ENCODE measurements at regions not wholly inside any gene's neighbourhood (a gene's known extent, or its start where the extent isn't known, plus 50 kb on each side); places are given as distances from the start of the nearest gene placed in this dataset.
"Not testable (repeated sequence)": the region's sequence is repeated elsewhere in the genome, so short reads cannot be mapped to it uniquely, and the experiment has no call there.

DNA sequence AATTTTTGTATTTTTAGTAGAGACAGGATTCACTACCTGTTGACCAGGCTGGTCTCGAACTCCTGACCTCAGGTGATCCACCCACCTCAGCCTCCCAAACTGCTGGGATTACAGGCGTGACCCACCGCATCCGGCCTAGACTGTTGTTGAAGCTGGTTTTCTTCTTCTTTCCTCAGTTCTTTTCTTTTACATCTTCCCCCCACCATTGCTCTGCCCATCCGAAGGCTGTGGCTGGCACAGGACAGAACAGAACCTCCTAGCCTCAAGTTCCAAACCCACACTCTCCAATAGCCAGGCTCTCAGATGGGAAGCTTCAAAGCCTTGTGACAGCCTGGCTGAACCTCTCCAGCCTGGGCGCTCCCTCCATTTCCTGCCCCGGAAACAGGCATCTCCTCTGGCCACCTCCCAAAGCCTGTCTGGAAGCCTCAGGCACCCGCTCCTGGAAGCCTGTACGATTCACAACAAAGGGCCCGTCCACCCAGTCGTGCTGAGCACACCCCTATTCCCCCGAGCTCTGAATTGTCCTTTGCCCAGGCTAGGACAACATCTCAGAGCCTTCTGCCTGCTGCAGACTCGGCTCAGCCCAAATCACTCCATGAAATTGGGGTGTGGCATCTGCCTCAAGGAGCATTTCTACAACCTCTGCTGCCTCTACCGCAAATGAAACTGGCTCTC lies 138.1 kb upstream of the C1QTNF3 start:
- H3K4me3 ChIP-seq; DNase-seq (ENCODE audit: low read depth in 1 of 2, low spot score in 1 of 2); H3K27me3 ChIP-seq; H3K36me3 ChIP-seq; H3K4me1 ChIP-seq (ENCODE audit: low read depth); H3K27ac ChIP-seq; H3K9me3 ChIP-seq (ENCODE audit: low read depth): not testable (repeated sequence)

DNA sequence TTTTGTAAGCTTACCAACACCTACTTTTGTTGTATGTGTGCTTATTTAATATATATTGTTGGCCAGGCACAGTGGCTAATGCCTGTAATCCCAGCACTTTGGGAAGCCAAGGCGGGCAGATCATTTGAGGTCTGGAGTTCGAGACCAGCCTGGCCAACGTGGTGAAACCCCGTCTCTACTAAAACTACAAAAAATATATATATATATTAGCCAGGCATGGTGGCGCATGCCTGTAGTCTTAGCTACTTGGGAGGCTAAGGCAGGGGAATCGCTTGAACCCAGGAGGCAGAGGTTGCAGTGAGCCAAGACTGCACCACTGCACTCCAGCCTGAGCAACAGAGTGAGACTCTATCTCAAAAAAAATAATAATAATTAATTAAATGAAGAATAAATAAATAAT lies 142.0 kb upstream of the C1QTNF3 start:
- not testable (repeated sequence) for H3K9me3 ChIP-seq (ENCODE audit: low read depth); H3K4me3 ChIP-seq; H3K4me1 ChIP-seq (ENCODE audit: low read depth); H3K36me3 ChIP-seq; DNase-seq (ENCODE audit: low read depth in 1 of 2, low spot score in 1 of 2); H3K27ac ChIP-seq; H3K27me3 ChIP-seq

DNA sequence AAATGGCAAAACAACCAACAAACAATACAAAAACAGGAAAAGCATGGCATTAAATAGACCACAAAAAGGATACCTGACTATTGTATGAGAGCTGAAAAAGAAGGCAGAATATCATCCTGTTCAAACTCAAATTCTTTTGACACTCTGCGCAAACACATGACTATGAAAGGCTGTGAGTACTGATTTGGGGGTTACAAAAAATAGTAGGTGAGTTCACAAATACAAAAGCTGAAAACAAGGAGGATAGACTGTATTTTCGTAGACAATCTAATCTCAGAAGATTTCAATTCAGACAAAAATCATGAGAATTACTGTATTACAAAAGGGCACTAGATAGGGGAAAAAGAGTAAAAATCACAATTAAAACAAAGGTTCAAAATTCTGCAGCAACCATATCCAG lies 142.6 kb upstream of the C1QTNF3 start:
- H3K27me3 ChIP-seq; H3K4me3 ChIP-seq; H3K4me1 ChIP-seq (ENCODE audit: low read depth); H3K27ac ChIP-seq; H3K9me3 ChIP-seq (ENCODE audit: low read depth); H3K36me3 ChIP-seq: not testable (repeated sequence)
- DNase-seq (ENCODE audit: low read depth in 1 of 2, low spot score in 1 of 2), result peak in 1 of 2 donors; percentile 0

DNA sequence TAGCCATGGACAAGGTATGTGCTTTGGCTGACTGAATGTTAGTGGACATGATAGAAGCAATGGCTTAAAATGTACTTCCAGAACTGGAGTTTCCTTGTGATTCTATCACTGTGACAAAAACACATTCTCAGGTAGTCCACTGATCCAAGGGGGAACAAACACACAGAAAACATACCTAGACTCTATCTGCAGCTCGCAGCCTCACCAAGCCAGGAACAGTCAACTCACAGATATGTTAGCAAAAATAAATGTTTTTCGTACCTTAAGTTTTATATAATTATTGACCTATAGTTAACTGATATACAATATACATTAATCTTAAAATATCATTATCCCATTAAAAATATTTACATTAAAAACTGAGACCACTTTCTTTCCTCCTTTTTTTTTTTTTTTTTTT lies 143.1 kb upstream of the C1QTNF3 start:
- H3K4me3 ChIP-seq; H3K9me3 ChIP-seq (ENCODE audit: low read depth); DNase-seq (ENCODE audit: low read depth in 1 of 2, low spot score in 1 of 2); H3K36me3 ChIP-seq; H3K27ac ChIP-seq; H3K27me3 ChIP-seq; H3K4me1 ChIP-seq (ENCODE audit: low read depth): not testable (repeated sequence)

DNA sequence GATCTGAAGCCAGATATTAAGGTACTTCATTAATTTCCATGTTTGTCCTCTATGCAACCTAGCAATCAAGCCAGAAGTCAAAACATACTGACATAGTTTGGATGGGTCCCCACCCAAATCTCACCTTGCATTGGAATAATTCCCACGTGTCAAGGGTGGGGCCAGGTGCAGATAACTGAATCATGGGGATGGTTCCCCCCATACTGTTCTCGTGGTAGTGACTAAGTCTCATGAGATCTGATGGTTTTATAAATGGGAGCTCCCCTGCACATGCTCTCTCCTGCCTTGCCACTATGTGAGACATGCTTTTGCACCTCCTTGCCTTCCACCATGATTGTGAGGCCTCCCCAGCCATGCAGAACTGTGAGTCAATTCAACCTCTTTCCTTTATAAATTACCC lies 143.9 kb upstream of the C1QTNF3 start:
- not testable (repeated sequence) for H3K27me3 ChIP-seq; H3K4me3 ChIP-seq; H3K4me1 ChIP-seq (ENCODE audit: low read depth); DNase-seq (ENCODE audit: low read depth in 1 of 2, low spot score in 1 of 2); H3K36me3 ChIP-seq; H3K27ac ChIP-seq; H3K9me3 ChIP-seq (ENCODE audit: low read depth)

DNA sequence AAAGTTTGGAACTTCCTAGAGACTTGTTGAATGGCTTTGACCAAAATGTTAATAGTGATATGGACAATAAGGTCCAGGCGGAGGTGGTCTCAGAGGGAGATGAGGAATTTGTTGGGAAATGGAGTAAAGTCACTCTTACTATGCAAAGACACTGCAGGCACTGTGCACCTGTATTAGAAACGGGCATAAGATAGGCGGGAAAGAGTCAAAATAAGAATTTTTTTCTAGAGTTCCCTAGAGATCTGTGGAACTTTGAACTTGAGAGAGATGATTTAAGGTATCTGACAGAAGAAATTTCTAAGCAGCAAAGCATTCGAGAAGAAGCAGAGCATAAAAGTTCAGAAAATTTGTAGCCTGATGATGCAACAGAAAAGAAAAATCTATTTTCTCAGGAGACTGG lies 144.4 kb upstream of the C1QTNF3 start:
- H3K36me3 ChIP-seq; DNase-seq (ENCODE audit: low read depth in 1 of 2, low spot score in 1 of 2); H3K27me3 ChIP-seq; H3K27ac ChIP-seq; H3K9me3 ChIP-seq (ENCODE audit: low read depth); H3K4me1 ChIP-seq (ENCODE audit: low read depth); H3K4me3 ChIP-seq: not testable (repeated sequence)

DNA sequence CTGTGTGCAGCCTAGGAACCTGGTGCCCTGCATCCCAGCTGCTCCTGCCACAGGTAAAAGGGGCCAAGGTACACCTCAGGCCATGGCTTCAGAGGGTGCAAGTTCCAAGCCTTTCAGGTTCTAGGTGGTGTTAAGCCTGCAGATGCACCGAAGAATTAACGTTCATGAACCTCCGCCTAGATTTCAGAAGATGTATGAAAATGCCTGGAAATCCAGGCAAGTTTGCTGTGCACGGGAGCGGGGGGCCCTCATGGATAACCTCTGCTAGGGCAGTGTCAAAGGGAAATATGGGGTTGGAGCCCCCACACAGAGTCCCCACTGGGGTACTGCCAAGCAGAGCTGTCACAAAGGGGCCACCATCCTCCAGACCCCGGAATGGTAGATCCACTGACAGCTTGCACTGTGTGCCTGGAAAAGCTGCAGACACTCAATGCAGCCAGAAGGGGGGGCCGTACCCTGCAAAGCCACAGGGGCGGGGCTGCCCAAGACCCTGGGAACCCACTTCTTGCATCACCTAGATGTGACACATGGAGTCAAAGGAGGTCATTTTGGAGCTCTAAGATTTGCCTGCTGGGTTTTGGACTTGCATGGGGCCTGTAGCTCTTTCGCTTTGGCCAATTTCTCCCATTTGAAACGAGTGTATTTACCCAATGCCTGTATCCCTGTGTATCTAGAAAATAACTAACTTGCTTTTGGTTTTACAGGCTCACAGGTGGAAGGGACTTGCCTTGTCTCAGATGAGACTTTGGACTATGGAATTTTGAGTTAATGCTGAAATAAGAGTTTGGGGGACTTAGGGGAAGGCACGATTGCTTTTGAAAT lies 145.2 kb upstream of the C1QTNF3 start:
- peak; percentile 49 for DNase-seq (ENCODE audit: low read depth in 1 of 2, low spot score in 1 of 2)
- TF ChIP-seq, protein P1, sequence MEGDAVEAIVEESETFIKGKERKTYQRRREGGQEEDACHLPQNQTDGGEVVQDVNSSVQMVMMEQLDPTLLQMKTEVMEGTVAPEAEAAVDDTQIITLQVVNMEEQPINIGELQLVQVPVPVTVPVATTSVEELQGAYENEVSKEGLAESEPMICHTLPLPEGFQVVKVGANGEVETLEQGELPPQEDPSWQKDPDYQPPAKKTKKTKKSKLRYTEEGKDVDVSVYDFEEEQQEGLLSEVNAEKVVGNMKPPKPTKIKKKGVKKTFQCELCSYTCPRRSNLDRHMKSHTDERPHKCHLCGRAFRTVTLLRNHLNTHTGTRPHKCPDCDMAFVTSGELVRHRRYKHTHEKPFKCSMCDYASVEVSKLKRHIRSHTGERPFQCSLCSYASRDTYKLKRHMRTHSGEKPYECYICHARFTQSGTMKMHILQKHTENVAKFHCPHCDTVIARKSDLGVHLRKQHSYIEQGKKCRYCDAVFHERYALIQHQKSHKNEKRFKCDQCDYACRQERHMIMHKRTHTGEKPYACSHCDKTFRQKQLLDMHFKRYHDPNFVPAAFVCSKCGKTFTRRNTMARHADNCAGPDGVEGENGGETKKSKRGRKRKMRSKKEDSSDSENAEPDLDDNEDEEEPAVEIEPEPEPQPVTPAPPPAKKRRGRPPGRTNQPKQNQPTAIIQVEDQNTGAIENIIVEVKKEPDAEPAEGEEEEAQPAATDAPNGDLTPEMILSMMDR (IDR thresholded peaks at IDR 0.05; ENCODE audit: low read depth, low read length), result peak; percentile 37
- H3K27ac ChIP-seq; H3K9me3 ChIP-seq (ENCODE audit: low read depth); H3K4me1 ChIP-seq (ENCODE audit: low read depth); H3K27me3 ChIP-seq; H3K36me3 ChIP-seq; H3K4me3 ChIP-seq: not testable (repeated sequence)

DNA sequence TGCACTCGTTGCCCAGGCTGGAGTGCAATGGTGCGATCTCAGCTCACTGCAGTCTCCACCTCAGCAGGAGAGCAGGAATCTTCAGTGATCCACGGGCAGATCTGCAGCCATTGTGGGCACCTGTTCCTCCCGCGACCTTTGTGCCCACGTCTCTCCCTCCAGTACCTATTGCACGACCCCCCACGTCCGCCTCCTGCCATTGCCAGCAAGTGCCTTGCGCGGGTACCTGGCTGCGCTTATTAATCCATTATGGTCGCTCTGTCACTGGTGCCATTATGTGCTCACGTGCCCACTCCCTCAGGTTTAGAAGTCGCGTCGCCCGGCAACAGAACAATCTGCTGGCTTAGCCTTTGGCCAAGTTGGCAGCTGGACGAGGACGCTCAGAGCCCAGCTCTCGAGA lies 146.2 kb upstream of the C1QTNF3 start:
- not testable (repeated sequence) for H3K4me1 ChIP-seq (ENCODE audit: low read depth); H3K27ac ChIP-seq; H3K27me3 ChIP-seq; H3K36me3 ChIP-seq; DNase-seq (ENCODE audit: low read depth in 1 of 2, low spot score in 1 of 2); H3K9me3 ChIP-seq (ENCODE audit: low read depth); H3K4me3 ChIP-seq

DNA sequence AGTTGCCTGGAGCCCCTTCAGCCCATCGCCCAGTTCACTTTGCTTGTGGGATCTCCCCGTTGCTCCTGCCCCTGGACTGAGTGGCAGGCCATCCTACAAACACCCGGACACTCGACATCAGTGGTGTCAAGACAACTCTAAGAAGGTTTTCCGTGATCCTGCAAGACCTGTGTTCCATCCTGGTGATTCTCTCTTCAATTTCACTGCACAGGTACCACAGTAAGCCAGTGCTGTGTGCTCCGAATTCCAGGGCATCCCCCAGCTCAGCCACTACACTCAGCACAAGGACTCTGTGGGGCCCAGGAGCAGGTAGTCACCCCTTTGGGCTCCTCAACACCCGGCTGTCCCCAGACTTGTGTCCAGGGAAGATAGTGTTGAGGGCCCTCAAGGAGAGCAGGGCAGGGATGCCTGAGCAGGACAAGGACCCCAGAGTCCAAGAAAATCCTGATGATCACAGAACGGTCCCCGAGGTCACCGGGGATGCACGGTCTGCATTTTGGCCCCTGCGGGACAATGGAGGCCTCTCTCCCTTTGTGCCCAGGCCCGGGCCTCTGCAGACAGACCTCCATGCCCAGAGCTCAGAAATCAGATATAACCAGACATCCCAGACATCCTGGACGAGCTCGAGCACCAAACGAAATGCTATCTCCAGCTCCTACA lies 146.9 kb upstream of the C1QTNF3 start:
- not testable (repeated sequence) for H3K4me1 ChIP-seq (ENCODE audit: low read depth); H3K4me3 ChIP-seq; H3K9me3 ChIP-seq (ENCODE audit: low read depth); H3K36me3 ChIP-seq; H3K27me3 ChIP-seq; H3K27ac ChIP-seq
- DNase-seq (ENCODE audit: low read depth in 1 of 2, low spot score in 1 of 2), result peak; percentile 0 to 5

DNA sequence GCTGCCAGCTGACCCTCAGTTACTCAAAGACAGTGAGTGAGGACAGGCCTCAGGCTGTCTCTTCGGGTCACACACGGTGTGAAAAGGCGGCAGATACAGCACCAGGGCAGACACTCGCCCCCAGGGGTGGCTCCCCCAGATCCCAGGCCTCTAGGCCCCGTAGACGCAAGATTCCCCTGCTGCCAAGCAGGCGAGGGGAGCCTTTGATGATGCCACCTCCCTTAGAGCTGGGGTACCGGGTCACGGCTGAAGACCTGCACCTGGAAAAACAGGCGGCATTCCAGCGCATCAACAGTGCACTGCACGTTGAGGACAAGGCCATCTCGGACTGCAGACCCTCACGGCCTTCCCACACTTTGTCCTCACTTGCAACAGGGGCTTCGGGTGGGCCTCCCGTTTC lies 147.5 kb upstream of the C1QTNF3 start:
- peak in 1 of 2 donors; percentile 1 for DNase-seq (ENCODE audit: low read depth in 1 of 2, low spot score in 1 of 2)
- H3K4me1 ChIP-seq (ENCODE audit: low read depth); H3K4me3 ChIP-seq; H3K27me3 ChIP-seq; H3K36me3 ChIP-seq; H3K9me3 ChIP-seq (ENCODE audit: low read depth); H3K27ac ChIP-seq: not testable (repeated sequence)

DNA sequence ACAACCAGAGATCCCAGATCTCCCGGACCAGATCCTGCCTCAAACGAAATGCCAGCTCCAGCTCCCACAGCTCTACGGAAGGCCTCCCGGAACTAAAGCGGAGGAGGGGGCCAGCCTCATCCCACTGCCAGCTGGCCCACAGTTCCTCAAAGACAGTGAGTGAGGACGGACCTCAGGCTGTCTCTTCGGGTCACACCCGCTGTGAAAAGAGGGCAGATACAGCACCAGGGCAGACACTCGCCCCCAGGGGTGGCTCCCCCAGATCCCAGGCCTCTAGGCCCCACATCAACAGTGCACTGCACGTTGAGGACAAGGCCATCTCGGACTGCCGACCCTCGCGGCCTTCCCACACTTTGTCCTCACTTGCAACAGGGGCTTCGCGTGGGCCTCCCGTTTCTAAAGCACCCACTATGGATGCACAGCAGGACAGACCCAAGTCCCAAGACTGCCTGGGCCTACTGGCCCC lies 148.3 kb upstream of the C1QTNF3 start:
- H3K4me3 ChIP-seq; H3K27me3 ChIP-seq; H3K4me1 ChIP-seq (ENCODE audit: low read depth); H3K27ac ChIP-seq; H3K36me3 ChIP-seq; H3K9me3 ChIP-seq (ENCODE audit: low read depth): not testable (repeated sequence)
- DNase-seq (ENCODE audit: low read depth in 1 of 2, low spot score in 1 of 2), result peak in 1 of 2 donors; percentile 0

DNA sequence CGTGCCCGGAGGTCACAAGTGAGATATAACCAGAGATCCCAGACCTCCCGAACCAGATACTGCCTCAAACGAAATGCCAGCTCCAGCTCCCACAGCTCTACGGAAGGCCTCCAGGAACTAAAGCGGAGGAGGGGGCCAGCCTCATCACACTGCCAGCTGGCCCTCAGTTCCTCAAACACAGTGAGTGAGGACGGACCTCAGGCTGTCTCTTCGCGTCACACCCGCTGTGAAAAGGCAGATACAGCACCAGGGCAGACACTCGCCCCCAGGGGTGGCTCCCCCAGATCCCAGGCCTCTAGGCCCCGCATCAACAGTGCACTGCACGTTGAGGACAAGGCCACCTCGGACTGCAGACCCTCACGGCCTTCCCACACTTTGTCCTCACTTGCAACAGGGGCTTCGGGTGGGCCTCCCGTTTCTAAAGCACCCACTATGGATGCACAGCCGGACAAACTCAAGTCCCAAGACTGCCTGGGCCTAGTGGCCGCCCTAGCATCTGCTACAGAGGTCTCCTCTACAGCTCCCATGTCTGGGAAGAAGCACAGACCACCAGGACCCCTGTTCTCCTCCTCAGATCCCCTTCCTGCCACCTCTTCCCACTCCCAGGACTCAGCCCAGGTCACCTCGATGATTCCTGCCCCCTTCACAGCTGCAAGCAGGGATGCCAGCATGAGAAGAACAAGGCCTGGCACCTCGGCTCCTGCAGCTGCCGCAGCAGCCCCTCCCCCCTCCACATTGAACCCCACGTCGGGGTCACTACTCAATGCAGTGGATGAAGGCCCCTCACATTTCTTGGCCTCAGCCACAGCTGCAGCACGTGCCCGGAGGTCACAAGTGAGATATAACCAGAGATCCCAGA lies 149.3 kb upstream of the C1QTNF3 start:
- H3K27ac ChIP-seq, result peak overlapping the region; percentile 40
- not testable (repeated sequence) for H3K4me3 ChIP-seq; H3K9me3 ChIP-seq (ENCODE audit: low read depth); H3K36me3 ChIP-seq; H3K4me1 ChIP-seq (ENCODE audit: low read depth); H3K27me3 ChIP-seq
- DNase-seq (ENCODE audit: low read depth in 1 of 2, low spot score in 1 of 2), result peak; percentile 8 to 15
